ENCODE measurements at regions not wholly inside any gene's neighbourhood (a gene's known extent, or its start where the extent isn't known, plus 50 kb on each side); places are given as distances from the start of the nearest gene placed in this dataset.
A peak's percentile ranks its signal among the peaks of the same experiment; 100 is the strongest.
"Not testable (repeated sequence)": the region's sequence is repeated elsewhere in the genome, so short reads cannot be mapped to it uniquely, and the experiment has no call there.

DNA sequence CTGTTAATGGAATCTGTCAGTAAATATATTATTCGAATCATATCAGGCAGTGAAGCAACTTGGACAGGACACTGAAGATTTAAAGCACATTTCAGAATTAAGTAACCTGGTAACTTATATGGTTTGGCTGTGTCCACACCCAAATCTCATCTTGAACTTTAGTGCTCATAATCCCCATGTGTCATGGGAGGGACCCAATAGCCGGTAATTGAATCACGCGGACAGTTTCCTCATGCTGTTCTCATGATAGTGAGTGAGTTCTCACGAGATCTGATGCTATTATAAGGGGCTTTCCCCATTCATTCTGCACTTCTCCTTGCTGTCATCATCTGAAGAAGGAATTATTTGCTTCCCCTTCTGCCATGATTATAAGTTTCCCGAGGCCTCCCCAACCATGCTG, 83.2 kb upstream of the COL1A2 start:
- intact Hi-C loops (cut with DNase I) = no loop called here
- TF ChIP-seq, protein P1, sequence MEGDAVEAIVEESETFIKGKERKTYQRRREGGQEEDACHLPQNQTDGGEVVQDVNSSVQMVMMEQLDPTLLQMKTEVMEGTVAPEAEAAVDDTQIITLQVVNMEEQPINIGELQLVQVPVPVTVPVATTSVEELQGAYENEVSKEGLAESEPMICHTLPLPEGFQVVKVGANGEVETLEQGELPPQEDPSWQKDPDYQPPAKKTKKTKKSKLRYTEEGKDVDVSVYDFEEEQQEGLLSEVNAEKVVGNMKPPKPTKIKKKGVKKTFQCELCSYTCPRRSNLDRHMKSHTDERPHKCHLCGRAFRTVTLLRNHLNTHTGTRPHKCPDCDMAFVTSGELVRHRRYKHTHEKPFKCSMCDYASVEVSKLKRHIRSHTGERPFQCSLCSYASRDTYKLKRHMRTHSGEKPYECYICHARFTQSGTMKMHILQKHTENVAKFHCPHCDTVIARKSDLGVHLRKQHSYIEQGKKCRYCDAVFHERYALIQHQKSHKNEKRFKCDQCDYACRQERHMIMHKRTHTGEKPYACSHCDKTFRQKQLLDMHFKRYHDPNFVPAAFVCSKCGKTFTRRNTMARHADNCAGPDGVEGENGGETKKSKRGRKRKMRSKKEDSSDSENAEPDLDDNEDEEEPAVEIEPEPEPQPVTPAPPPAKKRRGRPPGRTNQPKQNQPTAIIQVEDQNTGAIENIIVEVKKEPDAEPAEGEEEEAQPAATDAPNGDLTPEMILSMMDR (IDR thresholded peaks at IDR 0.05) = no peak
- no peak for TF ChIP-seq POLR2A (IDR thresholded peaks at IDR 0.05)
- no peak for DNase-seq
- WGBS, 2 donors = 90 to 92% methylated on average over 6 of the region's 6 CpGs
- ATAC-seq = no peak
- H3K36me3 ChIP-seq (replicated peaks in 1 of 2; ENCODE audit: insufficient read depth in 1 of 2, low read depth in 2 of 2) = no peaks in the 10 kb centered on the region
- H3K27ac ChIP-seq = no peak overlapping the region
- no peak overlapping the region for H3K4me3 ChIP-seq
- H3K9me3 ChIP-seq = no peaks in the 10 kb centered on the region
- no peaks in the 10 kb centered on the region for H3K27me3 ChIP-seq
- H3K4me1 ChIP-seq = peaks cover 20% of the 10 kb centered on the region

DNA sequence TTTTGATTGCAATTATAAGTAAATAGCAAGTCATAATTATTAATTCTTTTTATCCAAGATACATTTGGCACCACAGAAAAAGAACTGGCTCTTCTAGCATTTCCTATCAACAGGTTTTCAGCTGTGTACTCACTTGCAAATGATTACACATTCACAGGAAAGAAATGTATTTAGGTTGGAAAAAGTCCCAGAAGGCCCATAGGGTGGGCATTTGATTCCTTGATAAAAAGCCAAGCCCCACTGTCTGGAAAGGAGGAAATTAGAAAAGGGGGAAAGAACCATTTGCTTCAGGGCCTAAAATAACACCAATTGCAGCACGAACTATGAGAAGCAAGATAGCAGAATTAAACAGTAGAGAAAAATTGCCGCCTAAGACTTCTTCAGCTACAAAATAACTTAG, 80.8 kb upstream of the COL1A2 start:
- H3K27ac ChIP-seq = peak overlapping the region in 1 of 4 donors; percentile 42
- no peak for DNase-seq

DNA sequence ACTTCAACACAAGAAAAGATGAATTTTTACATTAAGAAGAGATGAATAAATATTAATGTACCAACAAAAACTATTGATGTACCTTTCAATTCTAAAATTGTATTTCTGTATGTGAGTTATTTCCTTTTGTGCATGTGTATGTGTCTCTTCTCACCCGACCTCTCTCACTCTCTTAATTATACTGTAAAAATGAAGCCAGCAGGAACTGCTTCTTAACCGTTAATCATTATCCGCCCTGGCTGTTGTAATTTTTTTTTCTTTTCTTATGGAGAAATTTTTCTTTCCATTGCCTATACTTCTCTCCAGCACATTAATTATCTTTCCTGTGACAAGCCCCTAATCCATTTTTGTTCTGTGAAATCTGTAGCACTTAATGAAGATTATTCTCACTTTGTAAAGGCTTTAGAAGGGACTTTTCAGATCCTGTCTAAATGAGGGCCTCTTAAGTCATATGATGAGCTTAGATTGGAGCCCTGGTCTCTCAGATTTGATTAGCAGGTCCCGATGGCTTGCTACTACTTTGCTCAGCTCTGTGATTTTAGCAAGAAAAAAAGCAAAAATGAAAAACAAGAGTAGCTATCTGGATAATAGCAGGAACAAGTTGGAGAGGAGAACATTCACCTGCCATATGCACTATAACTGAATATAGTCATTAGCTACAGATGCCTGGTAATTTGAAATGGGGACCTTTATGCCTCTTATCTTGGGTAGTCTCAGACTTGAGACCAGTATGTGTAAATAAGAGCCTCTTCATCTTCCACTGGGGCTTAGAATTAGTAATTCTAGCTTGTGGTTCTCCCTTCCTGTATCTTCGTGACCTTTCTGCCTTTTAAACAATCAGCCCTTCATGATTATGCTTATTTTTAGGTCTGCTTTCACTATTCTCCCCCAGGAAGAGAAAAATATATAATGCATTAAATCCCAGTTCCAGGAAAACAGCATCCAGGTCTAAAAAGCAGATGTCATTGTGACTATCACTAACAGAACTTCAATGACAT, 80.0 kb upstream of the COL1A2 start:
- intact Hi-C loops (cut with DNase I) = no loop called here
- 45 to 51% methylated on average over 5 of the region's 5 CpGs for WGBS, 2 donors

More for the DNA sequence above, 80.8 kb upstream of the COL1A2 start:
- Histone ChIP-seq H3K36me3 (replicated peaks in 1 of 2; ENCODE audit: insufficient read depth in 1 of 2, low read depth in 2 of 2) (no peaks in the 10 kb centered on the region), H3K27me3 (no peaks in the 10 kb centered on the region), H3K4me3 (no peak overlapping the region), H3K9me3 (no peaks in the 10 kb centered on the region), H3K4me1 (peaks cover 20% of the 10 kb centered on the region)
- 41 to 49% methylated on average over 2 of the region's 2 CpGs for WGBS, 2 donors
- ATAC-seq = no peak
- TF ChIP-seq, protein P1 (IDR thresholded peaks at IDR 0.05) = no peak
- no peak for TF ChIP-seq POLR2A (IDR thresholded peaks at IDR 0.05)
- intact Hi-C loops (cut with DNase I) = no loop called here

DNA sequence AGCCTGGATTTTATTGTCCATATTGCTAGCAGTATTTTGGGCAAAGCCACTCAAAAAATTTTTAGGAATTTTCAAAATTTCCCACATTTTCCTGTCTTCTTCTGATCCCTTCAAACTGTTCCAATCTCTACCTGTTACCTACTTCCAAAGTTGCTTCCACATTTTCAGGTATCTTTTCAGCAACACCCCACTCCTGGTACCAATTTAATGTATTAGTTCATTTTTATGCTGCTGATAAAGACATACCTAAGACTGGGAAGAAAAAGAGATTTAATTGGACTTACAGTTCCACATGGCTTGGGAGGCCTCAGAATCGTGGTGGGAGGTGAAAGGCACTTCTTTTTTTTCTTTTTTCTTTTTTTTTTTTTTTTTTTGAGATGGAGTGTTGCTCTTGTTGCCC, 73.6 kb upstream of the COL1A2 start:
- H3K27me3 ChIP-seq; H3K9me3 ChIP-seq; H3K27ac ChIP-seq; H3K4me3 ChIP-seq; ATAC-seq; intact Hi-C loops (cut with DNase I); DNase-seq; H3K4me1 ChIP-seq; H3K36me3 ChIP-seq (replicated peaks in 1 of 2; ENCODE audit: insufficient read depth in 1 of 2, low read depth in 2 of 2): not testable (repeated sequence)
- 68 to 100% methylated on average over 1 of the region's 1 CpG for WGBS, 2 donors

More for the DNA sequence above, 80.0 kb upstream of the COL1A2 start:
- H3K36me3 ChIP-seq (replicated peaks in 1 of 2; ENCODE audit: insufficient read depth in 1 of 2, low read depth in 2 of 2) = no peaks in the 10 kb centered on the region
- peak overlapping the region in 1 of 4 donors; percentile 42 for H3K27ac ChIP-seq
- peaks cover 20% of the 10 kb centered on the region for H3K4me1 ChIP-seq
- no peak for ATAC-seq
- H3K4me3 ChIP-seq = no peak overlapping the region
- H3K27me3 ChIP-seq = no peaks in the 10 kb centered on the region
- no peaks in the 10 kb centered on the region for H3K9me3 ChIP-seq
- no peak for TF ChIP-seq POLR2A (IDR thresholded peaks at IDR 0.05)
- TF ChIP-seq, protein P1 (IDR thresholded peaks at IDR 0.05) = no peak
- DNase-seq = no peak

DNA sequence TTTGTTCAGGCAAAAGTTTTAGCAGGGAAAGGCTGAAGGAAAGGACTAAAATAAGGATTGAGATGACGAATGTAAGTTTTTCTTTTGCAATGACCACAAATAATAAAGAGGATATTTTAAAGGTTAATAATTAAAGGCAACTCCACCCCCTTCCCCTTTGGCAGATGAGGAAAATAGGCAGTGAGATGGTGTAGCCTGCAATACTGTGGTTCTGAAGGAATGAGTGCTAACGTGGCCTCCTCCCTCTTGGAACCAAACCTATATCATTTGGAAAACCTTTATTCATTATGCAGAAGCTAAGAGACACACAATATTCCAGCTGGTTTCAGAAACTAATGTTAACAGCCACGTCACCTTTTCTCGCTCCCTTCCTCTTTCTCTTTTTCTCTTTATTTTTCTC, 70.9 kb upstream of the COL1A2 start:
- ATAC-seq = no peak
- TF ChIP-seq, protein P1 (IDR thresholded peaks at IDR 0.05) = no peak
- no peak for TF ChIP-seq POLR2A (IDR thresholded peaks at IDR 0.05)
- Histone ChIP-seq H3K36me3 (replicated peaks in 1 of 2; ENCODE audit: insufficient read depth in 1 of 2, low read depth in 2 of 2) (no peaks in the 10 kb centered on the region), H3K9me3 (peaks cover 0 to 4% (median 0%) of the 10 kb centered on the region in 3 donors), H3K4me3 (no peak overlapping the region), H3K4me1 (no peaks in the 10 kb centered on the region), H3K27ac (no peak overlapping the region), H3K27me3 (no peaks in the 10 kb centered on the region)
- no peak for DNase-seq
- WGBS, 2 donors = 53 to 66% methylated on average over 4 of the region's 4 CpGs
- intact Hi-C loops (cut with DNase I) = no loop called here
